NCI-H2029 treated with DMSO at 0.1 percent for 48 hours (cell line): ENCODE measurements at regions not wholly inside any gene's neighbourhood (a gene's known extent, or its start where the extent isn't known, plus 50 kb on each side); places are given as distances from the start of the nearest gene placed in this dataset.

Experiments
- DNase-seq: peaks from one replicate; lab custom pipeline; 2025; lab: John Stamatoyannopoulos, UW

- no peak for DNase-seq
These were observed 531.2 kb downstream of the HTR7 start for GRCh38 chr10:90326498-90327267.

DNA sequence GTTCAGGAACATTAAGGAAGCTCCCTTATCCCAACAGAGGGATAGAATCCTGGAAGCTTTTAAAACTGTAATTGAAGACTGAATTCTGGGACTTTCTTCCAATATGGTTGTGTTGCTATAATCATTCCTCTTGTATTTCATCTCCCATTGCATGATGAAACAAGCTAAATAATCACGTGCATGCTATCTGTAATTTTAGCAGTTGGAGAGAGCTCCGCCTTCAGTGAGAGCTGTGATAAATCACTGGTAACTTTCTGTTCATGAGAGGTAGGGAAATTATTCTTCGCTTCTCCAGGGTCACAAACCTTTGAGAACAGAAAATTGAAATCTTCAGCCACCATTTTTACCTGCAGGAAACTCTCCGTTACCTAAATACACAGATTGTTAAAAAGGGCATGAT lies 530.2 kb downstream of the HTR7 start:
- no peak for DNase-seq

- no peak for DNase-seq
These were observed 529.4 kb downstream of the HTR7 start for GRCh38 chr10:90328459-90328858.

DNA sequence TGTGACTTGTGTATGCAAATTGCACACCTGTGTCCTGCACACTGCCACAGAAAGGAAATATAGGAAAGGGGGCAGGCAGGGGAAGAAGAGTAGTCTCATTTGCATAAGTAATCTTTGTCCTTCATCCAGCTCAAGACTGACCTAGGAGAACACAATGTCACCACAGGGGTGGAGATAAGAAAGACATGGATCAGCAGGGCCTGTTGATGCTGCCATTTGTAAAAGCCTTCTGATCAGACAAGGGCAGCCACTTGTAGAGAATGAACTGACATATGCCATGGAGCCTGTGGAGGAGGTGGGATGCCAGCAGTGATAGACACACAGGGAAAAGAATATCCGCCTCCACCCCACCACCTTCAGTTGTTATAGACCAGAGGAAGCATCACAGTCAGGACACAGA lies 528.9 kb downstream of the HTR7 start:
- no peak for DNase-seq

DNA sequence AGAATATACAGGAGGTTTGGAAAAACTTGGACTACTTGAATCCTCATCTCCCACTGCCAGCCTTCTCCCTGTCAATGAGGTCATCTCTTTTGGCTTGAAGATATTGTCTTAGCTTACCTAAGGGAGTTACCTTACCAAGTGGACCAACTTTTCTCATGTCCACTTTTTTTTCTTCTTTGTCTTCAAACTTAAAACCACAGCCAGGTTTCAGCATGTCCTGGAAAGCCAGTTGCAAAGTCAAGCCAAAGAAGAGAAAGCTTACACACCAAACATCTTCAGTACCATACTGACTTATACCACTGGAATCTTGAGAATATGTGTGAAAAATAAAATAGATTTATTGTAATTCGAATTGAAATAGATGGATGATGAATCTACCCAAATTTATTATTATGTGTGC lies 520.5 kb downstream of the HTR7 start:
- DNase-seq = no peak

GRCh38 chr10:90342480-90342879 lies 515.4 kb downstream of the HTR7 start:
- no peak for DNase-seq

DNA sequence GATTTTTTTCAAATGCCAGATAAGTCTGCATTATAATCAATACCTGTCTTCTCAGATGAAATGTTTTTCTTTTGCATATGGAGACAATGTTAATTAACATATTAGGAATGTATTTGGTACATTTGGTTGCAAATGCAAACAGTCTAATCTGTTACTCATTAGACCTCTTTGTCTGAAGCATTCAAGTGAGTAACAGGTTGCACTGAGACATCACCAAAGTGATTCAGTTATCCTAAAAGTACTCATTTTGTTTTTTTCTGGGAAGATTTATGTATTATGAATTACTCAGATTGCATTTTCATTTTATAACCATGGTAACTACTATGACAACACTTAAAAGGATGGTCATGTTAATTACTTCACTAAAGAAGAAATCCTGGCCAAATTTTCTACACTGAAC lies 513.6 kb downstream of the HTR7 start:
- DNase-seq = no peak

DNA sequence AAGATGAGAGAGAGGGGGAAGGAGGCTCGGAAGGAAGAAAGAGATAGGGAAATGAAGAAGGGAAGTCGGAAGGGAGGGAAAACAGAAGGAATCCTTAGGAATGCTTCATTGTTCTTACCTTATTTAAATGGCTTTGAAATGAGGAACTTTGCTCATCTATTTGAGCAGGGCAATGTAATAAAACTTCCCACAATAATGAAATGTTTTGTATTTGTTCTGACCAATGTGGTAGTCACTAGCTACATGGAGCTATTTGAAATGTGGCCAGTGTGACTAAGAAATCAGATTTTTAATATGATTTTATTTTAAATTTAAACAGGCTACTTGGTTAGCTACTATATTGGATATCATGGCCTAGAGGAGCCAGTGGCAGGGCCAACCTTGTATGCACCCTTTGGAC lies 510.6 kb downstream of the HTR7 start:
- no peak for DNase-seq

DNA sequence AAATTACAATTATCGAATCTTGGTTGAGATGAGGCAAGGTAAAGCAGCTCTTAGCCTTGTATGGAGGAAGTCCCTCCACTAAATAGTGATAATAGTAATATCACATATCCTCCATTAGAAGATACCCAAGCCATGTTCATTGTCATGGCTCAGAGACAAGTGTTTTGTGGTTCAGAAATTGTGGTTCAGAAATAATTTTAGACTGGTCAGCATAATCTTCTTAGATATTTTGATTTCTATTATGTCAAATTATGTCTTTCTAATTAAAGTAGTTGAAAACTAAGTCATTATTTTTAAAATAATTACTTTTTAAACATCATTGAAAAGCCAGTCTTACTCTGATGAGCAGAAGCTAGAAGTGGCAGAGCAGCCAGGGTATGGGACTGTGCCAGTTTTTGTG lies 507.7 kb downstream of the HTR7 start:
- DNase-seq = no peak

GRCh38 chr10:90352288-90352687 lies 505.6 kb downstream of the HTR7 start:
- no peak for DNase-seq

GRCh38 chr10:90354914-90355313 lies 502.9 kb downstream of the HTR7 start:
- no peak for DNase-seq

- no peak for DNase-seq
These were observed 493.9 kb downstream of the HTR7 start for GRCh38 chr10:90363799-90364483.

- no peak for DNase-seq
These were observed 485.4 kb downstream of the HTR7 start for GRCh38 chr10:90372451-90372850.

DNA sequence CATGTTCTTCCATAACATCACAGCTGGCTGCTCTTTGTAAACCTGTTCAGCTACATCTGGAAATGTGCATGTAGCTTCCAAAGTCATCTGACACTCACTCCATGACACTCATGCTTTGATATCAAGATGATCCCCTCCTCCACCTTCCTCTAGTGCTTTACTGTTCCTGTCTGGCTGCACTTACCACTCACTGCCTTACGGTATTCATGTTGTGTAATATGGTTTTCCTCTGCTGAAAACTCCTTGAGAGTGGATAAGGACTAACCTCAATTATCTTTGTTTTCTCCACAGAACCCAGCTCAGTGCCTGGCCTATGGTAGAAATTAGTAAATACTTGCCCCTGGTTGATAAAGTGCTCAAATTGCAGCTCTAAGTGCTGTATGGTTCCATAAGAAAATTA lies 483.9 kb downstream of the HTR7 start:
- DNase-seq = no peak

DNA sequence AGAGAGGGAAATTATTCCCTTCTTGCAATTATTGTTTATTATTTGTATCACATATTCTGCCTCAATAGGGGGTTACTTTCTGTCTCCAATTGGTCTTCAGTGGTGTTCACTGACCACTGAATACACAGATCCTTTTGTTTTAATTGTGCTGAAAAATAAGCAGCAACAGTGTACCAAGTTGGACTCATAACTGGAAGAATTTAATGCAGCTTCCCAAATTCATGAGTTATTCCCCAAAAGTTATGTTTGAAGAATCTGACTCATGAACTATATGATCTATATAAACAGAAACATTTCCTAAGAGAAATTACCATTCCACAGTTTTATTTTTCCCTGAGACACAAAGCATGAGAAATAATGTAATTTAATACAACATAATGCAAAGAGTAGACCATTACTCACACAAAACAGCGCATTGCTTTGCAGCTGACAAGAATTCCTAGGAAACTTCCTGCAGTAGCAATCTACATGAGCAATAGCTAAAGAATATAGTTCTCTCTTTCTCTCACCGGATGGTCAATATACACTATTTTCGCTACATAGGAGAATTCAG lies 479.2 kb downstream of the HTR7 start:
- no peak for DNase-seq

DNA sequence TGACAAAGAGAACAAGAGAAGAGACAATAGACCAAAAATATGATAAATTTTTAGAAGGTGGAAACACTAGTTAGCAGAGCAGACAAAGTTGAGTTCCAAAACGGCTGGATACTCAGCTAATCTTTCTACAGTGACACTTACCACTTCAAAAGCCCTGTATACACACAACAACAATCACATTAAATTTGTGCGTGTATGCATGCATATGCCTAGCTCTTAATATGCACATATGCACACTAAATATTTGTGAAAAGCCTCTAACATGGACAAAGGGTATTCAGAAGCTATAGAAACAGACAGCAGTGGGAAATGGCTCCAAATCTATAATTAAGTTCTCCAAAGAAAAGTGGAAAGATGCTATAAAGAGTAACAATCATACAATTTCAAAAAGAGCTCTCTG lies 476.4 kb downstream of the HTR7 start:
- no peak for DNase-seq

DNA sequence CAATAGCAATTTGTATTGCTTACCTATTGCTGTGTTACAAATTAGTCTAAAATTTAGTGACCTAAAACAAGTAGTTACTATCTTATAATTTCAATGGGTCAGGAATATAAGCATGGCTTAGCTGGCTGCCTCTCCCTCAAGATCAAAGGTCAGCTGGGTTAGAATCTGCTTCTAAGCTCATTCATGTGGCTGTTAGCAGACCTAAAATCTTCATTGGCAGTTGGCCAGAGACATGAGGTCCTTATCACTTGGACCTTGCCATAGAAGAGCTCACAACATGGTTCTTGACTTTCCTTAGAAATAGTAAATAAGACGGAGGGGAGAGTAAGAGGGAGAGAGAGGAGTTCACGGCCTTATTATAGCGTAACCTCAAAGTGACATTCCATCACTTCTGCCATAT lies 468.0 kb downstream of the HTR7 start:
- DNase-seq = no peak

DNA sequence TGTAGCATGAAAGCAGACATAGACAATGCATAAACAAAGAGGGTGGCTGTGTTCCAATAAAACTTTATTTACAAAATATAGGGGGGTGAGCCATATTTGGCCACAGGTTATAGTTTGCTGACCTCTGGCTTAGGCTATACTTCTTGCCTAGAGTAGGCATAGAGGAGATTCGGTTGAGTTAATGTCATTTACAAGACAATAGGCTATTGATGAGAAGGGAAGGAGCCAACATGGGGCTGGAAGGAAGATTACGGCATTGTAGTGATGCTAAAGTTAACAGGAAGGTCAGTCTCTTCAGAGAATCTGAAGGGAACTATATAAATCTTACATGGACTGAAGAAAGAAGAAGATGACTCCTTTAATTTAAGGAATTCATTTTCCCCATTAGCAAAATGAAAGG lies 463.5 kb downstream of the HTR7 start:
- DNase-seq = no peak

- no peak for DNase-seq
These were observed 461.1 kb downstream of the HTR7 start for GRCh38 chr10:90396721-90397120.

DNA sequence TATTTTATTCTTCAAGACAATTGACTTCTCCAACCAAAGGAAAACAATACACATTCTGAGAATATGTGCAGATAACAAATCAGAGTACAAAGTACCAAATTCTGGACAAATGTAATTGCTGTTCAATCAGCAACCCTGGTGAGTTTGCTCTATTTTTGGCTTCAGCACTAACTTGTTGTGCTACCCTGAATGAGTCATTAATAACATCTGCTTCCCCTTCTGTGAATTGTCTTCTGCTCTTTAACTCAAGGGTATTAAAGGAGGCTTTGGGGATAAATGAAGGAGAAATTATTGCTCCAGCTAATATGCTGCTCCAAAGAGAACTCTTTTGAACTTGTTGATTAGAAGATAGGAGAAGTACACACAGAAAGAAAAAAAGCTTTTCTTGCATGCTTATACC lies 459.3 kb downstream of the HTR7 start:
- DNase-seq = no peak

GRCh38 chr10:90399782-90400181 lies 458.1 kb downstream of the HTR7 start:
- DNase-seq = no peak

DNA sequence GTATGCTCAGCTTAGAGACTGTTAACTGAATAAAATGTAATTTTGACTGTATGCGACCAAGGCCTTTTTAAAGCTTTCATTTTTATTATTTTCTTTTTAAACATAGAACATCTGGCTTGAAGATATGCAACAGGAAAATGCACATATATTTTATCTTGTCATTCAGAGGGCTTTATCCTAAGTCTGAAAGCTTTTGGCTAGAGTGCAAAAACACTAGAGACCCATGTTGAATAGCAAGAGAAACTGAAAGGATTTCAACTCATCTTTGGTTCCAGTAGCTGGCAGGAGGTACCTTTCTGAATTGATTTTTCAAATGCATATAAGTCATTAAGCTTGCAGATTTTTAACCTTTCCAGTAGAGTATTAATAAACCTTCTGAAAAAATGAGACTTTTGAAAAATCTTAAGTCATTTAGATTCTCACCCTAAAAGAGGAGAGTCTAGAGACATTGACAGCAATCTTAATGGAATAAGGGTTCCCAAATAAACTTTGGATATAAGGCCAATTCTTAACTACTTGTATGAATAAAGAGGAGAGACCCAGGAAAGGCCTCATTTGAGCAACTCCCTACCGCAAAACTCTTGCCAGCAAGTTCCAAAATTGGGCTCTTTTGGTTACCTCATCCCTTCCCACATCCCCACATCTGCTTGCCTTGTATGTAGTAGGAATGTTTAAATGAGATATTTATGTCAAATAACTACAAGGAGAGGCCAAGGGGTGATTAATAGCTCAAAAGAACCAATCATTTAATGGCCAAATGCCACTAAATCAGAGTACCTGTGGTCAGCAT lies 454.4 kb downstream of the HTR7 start:
- no peak for DNase-seq

- no peak for DNase-seq
These were observed 450.7 kb downstream of the HTR7 start for GRCh38 chr10:90407131-90407530.
